Activated T-helper 2 cell treated with anti-CD3 and anti-CD28 coated beads, Interferon-gamma antibody, Interleukin-2, Interleukin-4, amounts not matched to agents 10 μg/mL and 5 μg/mL and 100 μg/mL, durations not matched to agents 14 hours and 24 hours and 36 hours (primary cell): ENCODE measurements at regions not wholly inside any gene's neighbourhood (a gene's known extent, or its start where the extent isn't known, plus 50 kb on each side); places are given as distances from the start of the nearest gene placed in this dataset.
"Not testable (repeated sequence)": the region's sequence is repeated elsewhere in the genome, so short reads cannot be mapped to it uniquely, and the experiment has no call there.

Experiments used
- DNase-seq: peaks from one replicate; pipeline ENCODE4 v3.0.0; 2021; ENCODE audit warnings: low spot score
- H3K27ac Mint-ChIP-seq: one replicate; pipeline ENCODE4 v1.8.0; 2021; ENCODE audit warnings: mixed read lengths
- H3K27me3 Mint-ChIP-seq: one replicate; pipeline ENCODE4 v1.8.0; 2021; ENCODE audit warnings: low read depth, mixed read lengths
- H3K36me3 Mint-ChIP-seq: one replicate; pipeline ENCODE4 v1.8.0; 2021; ENCODE audit warnings: low read depth, mixed read lengths
- H3K4me1 Mint-ChIP-seq: one replicate; pipeline ENCODE4 v1.8.0; 2021; ENCODE audit warnings: low read depth, mixed read lengths
- H3K4me3 Mint-ChIP-seq: one replicate; pipeline ENCODE4 v1.8.0; 2021; ENCODE audit warnings: low read depth, mild to moderate bottlenecking, moderate library complexity, mixed read lengths
- H3K9me3 Mint-ChIP-seq: one replicate; pipeline ENCODE4 v1.8.0; 2021; ENCODE audit warnings: mixed read lengths
- intact Hi-C: fragments of 100-400 bp; cut with micrococcal nuclease; formaldehyde crosslinking; loops from one replicate; pipeline ENCODE4 v1.15.1; 2023

- H3K36me3 Mint-ChIP-seq, intact Hi-C loops, H3K4me3 Mint-ChIP-seq, H3K27ac Mint-ChIP-seq, H3K4me1 Mint-ChIP-seq, DNase-seq, H3K27me3 Mint-ChIP-seq: not testable (repeated sequence)
- peaks cover 11% of the 10 kb centered on the region for H3K9me3 Mint-ChIP-seq
Observed at GRCh38 chr4:34434377-34434776, 1809.9 kb downstream of the ARAP2 start.

DNA sequence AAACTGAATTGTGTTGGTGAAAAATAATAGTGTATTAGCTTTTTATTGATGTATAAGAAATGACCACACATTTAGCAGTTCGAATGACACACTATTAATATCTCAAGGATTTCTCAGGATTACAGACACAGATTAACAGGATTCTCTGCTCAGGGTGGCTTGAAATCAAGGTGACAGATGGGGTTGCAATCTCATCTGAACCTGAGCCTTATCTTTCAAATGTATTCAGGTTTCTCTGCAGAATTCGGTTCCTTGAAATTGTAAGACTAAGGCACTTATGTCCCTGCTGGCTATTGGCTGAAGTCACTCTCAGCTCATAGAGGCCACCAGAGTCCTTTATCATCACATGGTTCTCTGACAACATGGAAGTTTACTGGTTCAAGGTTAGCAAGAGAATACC is 1780.1 kb downstream of the ARAP2 start:
- no peak overlapping the region for H3K27ac Mint-ChIP-seq
- no peak for DNase-seq
- no peaks in the 10 kb centered on the region for H3K27me3 Mint-ChIP-seq
- H3K9me3 Mint-ChIP-seq = peaks cover 11% of the 10 kb centered on the region
- no peaks in the 10 kb centered on the region for H3K36me3 Mint-ChIP-seq
- H3K4me1 Mint-ChIP-seq = no peaks in the 10 kb centered on the region
- no peak overlapping the region for H3K4me3 Mint-ChIP-seq
- intact Hi-C loops = no loop called here

GRCh38 chr4:34466411-34466810 is 1777.9 kb downstream of the ARAP2 start:
- H3K27me3 Mint-ChIP-seq = no peaks in the 10 kb centered on the region
- peaks cover 12% of the 10 kb centered on the region for H3K9me3 Mint-ChIP-seq
- H3K4me1 Mint-ChIP-seq = no peaks in the 10 kb centered on the region
- no peak overlapping the region for H3K4me3 Mint-ChIP-seq
- no peak for DNase-seq
- intact Hi-C loops = no loop called here
- no peaks in the 10 kb centered on the region for H3K36me3 Mint-ChIP-seq
- no peak overlapping the region for H3K27ac Mint-ChIP-seq

- intact Hi-C loops = no loop called here
- H3K27ac Mint-ChIP-seq = no peak overlapping the region
- no peak for DNase-seq
- no peaks in the 10 kb centered on the region for H3K36me3 Mint-ChIP-seq
- H3K27me3 Mint-ChIP-seq = no peaks in the 10 kb centered on the region
- H3K4me3 Mint-ChIP-seq = no peak overlapping the region
- H3K4me1 Mint-ChIP-seq = no peaks in the 10 kb centered on the region
- H3K9me3 Mint-ChIP-seq = peaks cover 8% of the 10 kb centered on the region
Observed at GRCh38 chr4:34469516-34469915, 1774.8 kb downstream of the ARAP2 start.

DNA sequence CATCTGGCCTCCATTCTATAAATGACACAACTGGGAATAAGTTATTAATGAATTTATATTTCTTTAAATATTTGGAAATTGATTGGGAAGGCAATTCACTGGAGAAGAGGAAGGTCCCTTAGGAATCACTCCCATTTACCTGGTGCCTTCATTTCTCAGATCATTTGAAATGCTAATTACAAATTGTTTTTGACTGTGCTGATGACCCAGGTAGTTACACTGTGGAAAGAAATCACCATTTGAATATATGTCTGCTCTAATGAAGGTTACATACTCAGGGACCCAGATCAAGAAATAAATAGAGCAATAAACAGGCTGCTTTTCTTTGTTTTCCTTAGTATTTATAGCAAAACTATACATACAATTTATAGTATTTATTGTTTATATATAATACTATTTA is 1759.1 kb downstream of the ARAP2 start:
- H3K27me3 Mint-ChIP-seq = no peaks in the 10 kb centered on the region
- intact Hi-C loops = no loop called here
- no peaks in the 10 kb centered on the region for H3K36me3 Mint-ChIP-seq
- H3K4me3 Mint-ChIP-seq = no peak overlapping the region
- no peak for DNase-seq
- no peak overlapping the region for H3K27ac Mint-ChIP-seq
- peaks cover 22% of the 10 kb centered on the region for H3K9me3 Mint-ChIP-seq
- no peaks in the 10 kb centered on the region for H3K4me1 Mint-ChIP-seq

DNA sequence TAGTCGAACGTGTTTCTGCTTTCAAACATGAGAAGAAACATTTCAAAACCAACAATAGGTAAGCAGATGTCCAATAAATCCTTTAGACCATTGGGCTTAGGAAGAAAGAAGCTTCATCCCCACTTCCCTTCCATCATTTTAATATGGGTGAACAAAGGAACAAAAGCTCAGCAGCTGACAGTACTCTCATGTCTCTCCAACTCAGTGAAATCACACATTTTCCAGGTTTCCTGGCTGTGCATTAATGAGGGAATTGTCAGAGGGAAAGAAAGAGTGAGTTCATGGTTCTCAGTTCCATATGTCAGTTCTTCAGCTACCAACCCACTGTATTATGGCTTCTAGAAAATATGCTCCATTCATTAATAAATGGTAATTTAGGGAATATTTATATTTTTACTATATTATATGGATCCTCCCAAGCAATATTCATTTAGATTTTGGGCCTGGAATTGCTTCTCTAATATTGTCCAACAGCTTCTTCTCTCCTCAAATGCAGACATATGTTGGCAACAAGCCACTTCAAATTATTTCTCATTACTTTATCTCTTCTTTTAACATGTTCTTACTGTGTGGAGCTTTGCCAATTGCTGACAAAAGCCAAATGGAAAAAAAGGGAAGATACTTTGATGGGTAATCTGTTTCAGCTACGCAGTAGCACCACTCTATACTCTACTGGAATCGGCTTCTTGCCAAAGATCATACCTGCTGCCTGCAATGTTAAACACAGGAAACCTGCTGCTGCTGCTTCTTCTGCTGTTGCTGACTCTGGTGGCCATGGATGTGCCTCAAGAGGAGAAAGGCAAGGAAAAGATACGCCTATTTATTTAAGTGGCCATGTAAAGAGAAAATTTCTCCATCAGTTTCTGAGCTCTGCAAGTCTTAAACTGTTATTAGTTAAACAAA is 1757.6 kb downstream of the ARAP2 start:
- Mint-ChIP-seq H3K4me3 (no peak overlapping the region), H3K27ac (no peak overlapping the region), H3K27me3 (no peaks in the 10 kb centered on the region), H3K36me3 (no peaks in the 10 kb centered on the region), H3K4me1 (no peaks in the 10 kb centered on the region), H3K9me3 (peaks cover 14% of the 10 kb centered on the region)
- intact Hi-C loops = no loop called here
- no peak for DNase-seq

- Mint-ChIP-seq H3K36me3 (no peaks in the 10 kb centered on the region), H3K9me3 (peaks cover 33% of the 10 kb centered on the region), H3K4me1 (no peaks in the 10 kb centered on the region), H3K27me3 (no peaks in the 10 kb centered on the region), H3K27ac (no peak overlapping the region), H3K4me3 (no peak overlapping the region)
- intact Hi-C loops = no loop called here
- no peak for DNase-seq
Observed at GRCh38 chr4:34492414-34492813, 1751.9 kb downstream of the ARAP2 start.

GRCh38 chr4:34502086-34502485 is 1742.2 kb downstream of the ARAP2 start:
- no peaks in the 10 kb centered on the region for H3K36me3 Mint-ChIP-seq
- H3K9me3 Mint-ChIP-seq = peaks cover 20% of the 10 kb centered on the region
- H3K27ac Mint-ChIP-seq = no peak overlapping the region
- no peaks in the 10 kb centered on the region for H3K4me1 Mint-ChIP-seq
- no peaks in the 10 kb centered on the region for H3K27me3 Mint-ChIP-seq
- DNase-seq = no peak
- H3K4me3 Mint-ChIP-seq = no peak overlapping the region
- intact Hi-C loops = no loop called here

- H3K4me3 Mint-ChIP-seq, intact Hi-C loops, H3K36me3 Mint-ChIP-seq, H3K27ac Mint-ChIP-seq, H3K4me1 Mint-ChIP-seq, H3K27me3 Mint-ChIP-seq, DNase-seq: not testable (repeated sequence)
- H3K9me3 Mint-ChIP-seq = peaks cover 26% of the 10 kb centered on the region
Observed at GRCh38 chr4:34504731-34505130, 1739.6 kb downstream of the ARAP2 start.

- H3K4me3 Mint-ChIP-seq, H3K27ac Mint-ChIP-seq, intact Hi-C loops, H3K36me3 Mint-ChIP-seq, H3K27me3 Mint-ChIP-seq, DNase-seq, H3K4me1 Mint-ChIP-seq: not testable (repeated sequence)
- peaks cover 20% of the 10 kb centered on the region for H3K9me3 Mint-ChIP-seq
Observed at GRCh38 chr4:34506511-34507092, 1737.7 kb downstream of the ARAP2 start.

DNA sequence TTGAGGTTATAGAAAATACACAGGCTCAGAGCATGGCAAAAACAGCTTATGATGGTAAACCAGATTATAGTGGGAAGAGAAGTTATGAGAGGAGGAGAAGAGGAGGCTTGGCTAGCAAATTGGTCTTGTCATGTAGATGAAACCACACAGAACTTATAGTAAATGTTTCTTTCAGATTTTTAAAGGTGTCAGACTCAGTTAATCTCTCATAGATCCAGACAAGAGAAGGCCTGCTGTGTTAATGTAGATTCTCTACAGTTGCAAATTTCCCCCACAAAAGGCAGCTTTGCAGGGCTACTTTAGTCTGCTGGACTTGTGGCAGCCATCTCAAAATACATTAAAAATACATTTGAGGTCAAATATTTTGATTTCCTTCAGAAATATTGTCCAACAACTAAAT is 1731.7 kb downstream of the ARAP2 start:
- H3K36me3 Mint-ChIP-seq = no peaks in the 10 kb centered on the region
- no peak for DNase-seq
- no peaks in the 10 kb centered on the region for H3K4me1 Mint-ChIP-seq
- no peaks in the 10 kb centered on the region for H3K27me3 Mint-ChIP-seq
- peaks cover 39% of the 10 kb centered on the region for H3K9me3 Mint-ChIP-seq
- no peak overlapping the region for H3K27ac Mint-ChIP-seq
- no peak overlapping the region for H3K4me3 Mint-ChIP-seq
- intact Hi-C loops = no loop called here

DNA sequence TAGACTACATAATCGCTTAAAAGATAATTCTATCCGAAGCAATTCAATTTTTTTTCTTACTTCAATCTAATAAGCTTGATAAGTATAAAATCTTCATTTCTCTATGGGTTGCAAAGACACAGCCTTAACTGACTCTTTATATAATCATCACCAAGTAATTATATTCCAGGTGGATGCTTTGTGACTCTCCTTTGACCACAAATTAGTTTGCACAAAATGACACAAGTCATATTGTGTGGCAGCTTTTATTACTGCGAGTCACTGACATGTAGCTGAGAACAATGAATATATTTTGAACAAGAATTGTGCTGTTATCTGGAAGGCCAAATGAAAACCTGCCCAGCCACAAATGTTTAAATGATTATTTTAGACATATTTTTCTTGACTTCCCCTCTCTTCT is 1727.8 kb downstream of the ARAP2 start:
- DNase-seq = no peak
- Mint-ChIP-seq H3K4me1 (no peaks in the 10 kb centered on the region), H3K27me3 (no peaks in the 10 kb centered on the region), H3K4me3 (no peak overlapping the region), H3K9me3 (peaks cover 34% of the 10 kb centered on the region), H3K36me3 (no peaks in the 10 kb centered on the region), H3K27ac (no peak overlapping the region)
- intact Hi-C loops = no loop called here

GRCh38 chr4:34534916-34535315 is 1709.4 kb downstream of the ARAP2 start:
- H3K27ac Mint-ChIP-seq = no peak overlapping the region
- H3K4me1 Mint-ChIP-seq = no peaks in the 10 kb centered on the region
- no peaks in the 10 kb centered on the region for H3K27me3 Mint-ChIP-seq
- H3K4me3 Mint-ChIP-seq = no peak overlapping the region
- no peak for DNase-seq
- H3K9me3 Mint-ChIP-seq = peaks cover 23% of the 10 kb centered on the region
- intact Hi-C loops = no loop called here
- no peaks in the 10 kb centered on the region for H3K36me3 Mint-ChIP-seq
